HG03432 (cell line): ENCODE measurements at regions not wholly inside any gene's neighbourhood (a gene's known extent, or its start where the extent isn't known, plus 50 kb on each side); places are given as distances from the start of the nearest gene placed in this dataset.

Source experiments
- ATAC-seq: cut with Tn5 transposase; IDR thresholded peaks from one replicate; pipeline ENCODE4 v1.9.1; 2021; ENCODE audit warnings: mild to moderate bottlenecking, moderate library complexity; ENCODE audit not compliant: unreplicated experiment

GRCh38 chr2:104583811-104584210 lies 270.1 kb upstream of the POU3F3 start:
- no peak for ATAC-seq

- no peak for ATAC-seq
Observed at GRCh38 chr2:104584393-104584792, 269.5 kb upstream of the POU3F3 start.

- ATAC-seq: no peak
Observed at GRCh38 chr2:104595576-104595975, 258.3 kb upstream of the POU3F3 start.

GRCh38 chr2:104597942-104598341 lies 256.0 kb upstream of the POU3F3 start:
- ATAC-seq: no peak

- no peak for ATAC-seq
Observed at GRCh38 chr2:104598636-104599035, 255.3 kb upstream of the POU3F3 start.

- ATAC-seq: no peak
Observed at GRCh38 chr2:104599787-104600510, 254.0 kb upstream of the POU3F3 start.

- ATAC-seq: no peak
Observed at GRCh38 chr2:104606056-104606455, 247.9 kb upstream of the POU3F3 start.

- no peak for ATAC-seq
Observed at GRCh38 chr2:104616856-104617255, 237.1 kb upstream of the POU3F3 start.

GRCh38 chr2:104620801-104621200 lies 233.1 kb upstream of the POU3F3 start:
- no peak for ATAC-seq

- no peak for ATAC-seq
Observed at GRCh38 chr2:104635608-104636007, 218.3 kb upstream of the POU3F3 start.

GRCh38 chr2:104638190-104638858 lies 215.6 kb upstream of the POU3F3 start:
- ATAC-seq: no peak

GRCh38 chr2:104638859-104639202 lies 215.1 kb upstream of the POU3F3 start:
- no peak for ATAC-seq

GRCh38 chr2:104641786-104642185 lies 212.1 kb upstream of the POU3F3 start:
- ATAC-seq: no peak

GRCh38 chr2:104648376-104648775 lies 205.5 kb upstream of the POU3F3 start:
- no peak for ATAC-seq

GRCh38 chr2:104649866-104650265 lies 204.0 kb upstream of the POU3F3 start:
- no peak for ATAC-seq

- no peak for ATAC-seq
Observed at GRCh38 chr2:104650405-104650996, 203.4 kb upstream of the POU3F3 start.

GRCh38 chr2:104654811-104655210 lies 199.1 kb upstream of the POU3F3 start:
- ATAC-seq: no peak

GRCh38 chr2:104656571-104657163 lies 197.2 kb upstream of the POU3F3 start:
- no peak for ATAC-seq

GRCh38 chr2:104658144-104658835 lies 195.6 kb upstream of the POU3F3 start:
- no peak for ATAC-seq

- ATAC-seq: no peak
Observed at GRCh38 chr2:104658904-104659591, 194.9 kb upstream of the POU3F3 start.

- no peak for ATAC-seq
Observed at GRCh38 chr2:104660991-104661390, 192.9 kb upstream of the POU3F3 start.
